ENCODE measurements at regions not wholly inside any gene's neighbourhood (a gene's known extent, or its start where the extent isn't known, plus 50 kb on each side); places are given as distances from the start of the nearest gene placed in this dataset.

- H3K4me3 ChIP-seq (ENCODE audit: low read depth, low read length), result no peak overlapping the region
- in situ Hi-C loops (cut with HindIII; ENCODE audit: low sequenced_read_pairs), result no loop called here
- TF ChIP-seq CTCF (IDR thresholded peaks at IDR 0.05; ENCODE audit: low read depth, low read length), result no peak
- DNase-seq (ENCODE audit: low read depth, low spot score), result no peak
Observed at GRCh38 chr3:96754128-96754527, 60.3 kb upstream of the EPHA6 start.

GRCh38 chr3:96755519-96755918 lies 58.9 kb upstream of the EPHA6 start:
- no peak for DNase-seq (ENCODE audit: low read depth, low spot score)
- in situ Hi-C loops (cut with HindIII; ENCODE audit: low sequenced_read_pairs), result no loop called here
- H3K4me3 ChIP-seq (ENCODE audit: low read depth, low read length), result no peak overlapping the region
- no peak for TF ChIP-seq CTCF (IDR thresholded peaks at IDR 0.05; ENCODE audit: low read depth, low read length)

- H3K4me3 ChIP-seq (ENCODE audit: low read depth, low read length), result no peak overlapping the region
- no peak for DNase-seq (ENCODE audit: low read depth, low spot score)
- in situ Hi-C loops (cut with HindIII; ENCODE audit: low sequenced_read_pairs), result no loop called here
- no peak for TF ChIP-seq CTCF (IDR thresholded peaks at IDR 0.05; ENCODE audit: low read depth, low read length)
Observed at GRCh38 chr3:96756516-96756915, 57.9 kb upstream of the EPHA6 start.

- no peak for DNase-seq (ENCODE audit: low read depth, low spot score)
- no peak overlapping the region for H3K4me3 ChIP-seq (ENCODE audit: low read depth, low read length)
- TF ChIP-seq CTCF (IDR thresholded peaks at IDR 0.05; ENCODE audit: low read depth, low read length), result no peak
- in situ Hi-C loops (cut with HindIII; ENCODE audit: low sequenced_read_pairs), result no loop called here
Observed at GRCh38 chr3:96760956-96761355, 53.4 kb upstream of the EPHA6 start.
